Stomach (tissue), 8 donors: ENCODE measurements at regions not wholly inside any gene's neighbourhood (a gene's known extent, or its start where the extent isn't known, plus 50 kb on each side); places are given as distances from the start of the nearest gene placed in this dataset.
A peak's percentile ranks its signal among the peaks of the same experiment; 100 is the strongest.

ENCODE experiments used
- DNase-seq, 2 donors: peaks; one replicate each; pipeline versions ENCODE4 v3.0.0 to v3.0.0-alpha.2; 2013 to 2019
- H3K27ac ChIP-seq, 5 donors: fragments of 200-600 bp in 4 of 5; sonication (generic) in 4 of 5; one replicate each; pipeline ENCODE4 v1.5.1; 2013 to 2019; ENCODE audit warnings: mild to moderate bottlenecking in 1 of 5, moderate library complexity in 1 of 5
- H3K27me3 ChIP-seq, 3 donors: fragments of 200-600 bp; sonication (generic); one replicate each; pipeline ENCODE4 v1.5.1; 2017 to 2019; ENCODE audit warnings: mixed run types in 1 of 3
- H3K36me3 ChIP-seq, 4 donors: fragments of 200-600 bp; sonication (generic); 1 replicate in 3 of 4; 2 replicates in 1 of 4; pipeline ENCODE4 v1.5.1; 2016 to 2019
- H3K4me1 ChIP-seq, 4 donors: fragments of 200-600 bp; sonication (generic); one replicate each; pipeline ENCODE4 v1.5.1; 2016 to 2019
- H3K4me3 ChIP-seq, 4 donors: fragments of 200-600 bp; sonication (generic) in 3 of 4; one replicate each; pipeline ENCODE4 v1.5.1; 2016 to 2019; ENCODE audit warnings: mild to moderate bottlenecking in 1 of 4
- H3K9me3 ChIP-seq, 4 donors: fragments of 200-600 bp; sonication (generic); one replicate each; pipeline ENCODE4 v1.5.1; 2016 to 2019
- EP300 ChIP-seq: sonication (generic); formaldehyde crosslinking; IDR thresholded peaks from one replicate; pipeline ENCODE4 v1.6.1; 2017; ENCODE audit warnings: antibody characterized with exemption
- POLR2A ChIP-seq, 4 donors: fragments of 450-650 bp; IDR thresholded peaks; one replicate each; pipeline ENCODE4 v1.6.1; 2016; ENCODE audit warnings: antibody characterized with exemption in 4 of 4, control low read depth in 2 of 4, mild to moderate bottlenecking in 1 of 4, moderate library complexity in 1 of 4
- POLR2AphosphoS5 ChIP-seq, 3 donors: sonication (generic); formaldehyde crosslinking; IDR thresholded peaks; one replicate each; pipeline ENCODE4 v1.6.1; 2016; ENCODE audit warnings: antibody characterized with exemption in 3 of 3
- WGBS, 5 donors: extraction: QIAGEN DNeasy Blood & Tissue Kit in 3 of 5; methylation state at CpG; one replicate each; pipeline versions ENCODE4 v1.1.5 to v1.1.7; 2013 to 2018; 5-methylcytosine and 5-hydroxymethylcytosine counted together
- intact Hi-C: fragments of 100-400 bp; cut with DNase I; formaldehyde crosslinking; loops from one replicate; pipeline ENCODE4 v1.15.1; 2023; ENCODE audit warnings: low total_unique reads
- TF ChIP-seq, protein P1 (sequence below), 7 experiments: fragments of 450-650 bp in 4 of 7; fragments of 200-600 bp in 3 of 7; sonication (generic) in 3 of 7; IDR thresholded peaks; one replicate each; pipeline ENCODE4 v1.5.1; 2016 to 2019; ENCODE audit warnings: antibody characterized with exemption in 7 of 7, control low read depth in 2 of 7, mild to moderate bottlenecking in 1 of 7
- donor health status: healthy with polysubstance abuse.
- donor health status: Bipolar disorder and iron deficiency.
- donor health status: healthy.

DNA sequence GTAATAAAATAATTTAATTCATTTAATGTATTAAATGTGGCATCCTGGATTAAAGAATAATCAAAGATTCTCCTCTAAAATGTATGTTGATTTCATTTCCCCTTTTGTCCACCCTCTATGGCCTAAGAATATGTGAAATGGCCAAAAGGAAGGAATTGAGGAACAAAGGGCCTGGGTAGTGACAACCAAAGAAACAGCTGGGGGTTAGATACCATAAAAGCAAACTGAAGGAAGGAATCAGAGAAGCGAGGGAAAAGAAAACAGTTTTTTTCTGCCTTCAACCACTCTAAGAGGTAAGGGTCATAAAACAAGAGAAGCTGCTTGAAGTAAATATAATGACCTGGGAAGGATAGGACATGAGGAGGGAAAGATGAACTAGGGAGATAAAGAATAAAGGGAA lies 139.3 kb downstream of the FAM76B start:
- DNase-seq: no peak
- intact Hi-C loops: no loop called here
- Histone ChIP-seq H3K4me3 (no peak overlapping the region), H3K36me3 (no peaks in the 10 kb centered on the region), H3K9me3 (no peaks in the 10 kb centered on the region), H3K27ac (no peak overlapping the region), H3K4me1 (peaks cover 0 to 25% (median 17%) of the 10 kb centered on the region in 4 donors), H3K27me3 (no peaks in the 10 kb centered on the region)
- WGBS, 5 donors: 76 to 86% (median 81%) methylated on average over 1 of the region's 1 CpG
- TF ChIP-seq, protein P1, sequence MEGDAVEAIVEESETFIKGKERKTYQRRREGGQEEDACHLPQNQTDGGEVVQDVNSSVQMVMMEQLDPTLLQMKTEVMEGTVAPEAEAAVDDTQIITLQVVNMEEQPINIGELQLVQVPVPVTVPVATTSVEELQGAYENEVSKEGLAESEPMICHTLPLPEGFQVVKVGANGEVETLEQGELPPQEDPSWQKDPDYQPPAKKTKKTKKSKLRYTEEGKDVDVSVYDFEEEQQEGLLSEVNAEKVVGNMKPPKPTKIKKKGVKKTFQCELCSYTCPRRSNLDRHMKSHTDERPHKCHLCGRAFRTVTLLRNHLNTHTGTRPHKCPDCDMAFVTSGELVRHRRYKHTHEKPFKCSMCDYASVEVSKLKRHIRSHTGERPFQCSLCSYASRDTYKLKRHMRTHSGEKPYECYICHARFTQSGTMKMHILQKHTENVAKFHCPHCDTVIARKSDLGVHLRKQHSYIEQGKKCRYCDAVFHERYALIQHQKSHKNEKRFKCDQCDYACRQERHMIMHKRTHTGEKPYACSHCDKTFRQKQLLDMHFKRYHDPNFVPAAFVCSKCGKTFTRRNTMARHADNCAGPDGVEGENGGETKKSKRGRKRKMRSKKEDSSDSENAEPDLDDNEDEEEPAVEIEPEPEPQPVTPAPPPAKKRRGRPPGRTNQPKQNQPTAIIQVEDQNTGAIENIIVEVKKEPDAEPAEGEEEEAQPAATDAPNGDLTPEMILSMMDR (IDR thresholded peaks at IDR 0.05): no peak
- TF ChIP-seq POLR2A (IDR thresholded peaks at IDR 0.05) (no peak), POLR2AphosphoS5 (IDR thresholded peaks at IDR 0.05) (no peak), EP300 (no peak)

DNA sequence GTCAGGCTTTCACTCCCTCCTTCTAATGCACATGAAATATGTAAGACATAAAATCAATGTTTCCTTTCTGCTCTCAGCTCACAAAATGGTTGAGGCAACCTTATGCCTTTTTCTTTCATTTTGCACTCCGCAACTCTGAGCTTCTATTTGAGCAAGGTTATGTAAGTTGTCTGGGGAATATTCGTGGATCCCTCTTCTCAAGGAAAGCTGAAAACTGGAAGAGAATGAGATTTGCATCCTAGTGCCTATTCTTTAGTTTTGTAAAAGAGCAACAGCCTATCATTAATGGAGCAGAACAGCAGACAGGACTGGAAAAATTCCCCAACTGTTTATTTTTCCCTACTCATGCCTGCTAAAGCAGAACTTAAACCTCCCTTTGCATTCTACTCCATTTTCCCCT lies 141.7 kb downstream of the FAM76B start:
- no peak for DNase-seq
- TF ChIP-seq POLR2A (IDR thresholded peaks at IDR 0.05) (no peak), POLR2AphosphoS5 (IDR thresholded peaks at IDR 0.05) (no peak)
- no peaks in the 10 kb centered on the region for H3K36me3 ChIP-seq
- H3K27ac ChIP-seq: peak overlapping the region in 4 of 5 donors; percentile 35 to 75 (median 54)
- peaks cover 0 to 33% (median 22%) of the 10 kb centered on the region in 4 donors for H3K4me1 ChIP-seq
- no peak overlapping the region for H3K4me3 ChIP-seq
- H3K27me3 ChIP-seq: no peaks in the 10 kb centered on the region
- WGBS, 5 donors: 45 to 56% (median 48%) methylated on average over 2 of the region's 2 CpGs
- no peaks in the 10 kb centered on the region for H3K9me3 ChIP-seq
- intact Hi-C loops: no loop called here

DNA sequence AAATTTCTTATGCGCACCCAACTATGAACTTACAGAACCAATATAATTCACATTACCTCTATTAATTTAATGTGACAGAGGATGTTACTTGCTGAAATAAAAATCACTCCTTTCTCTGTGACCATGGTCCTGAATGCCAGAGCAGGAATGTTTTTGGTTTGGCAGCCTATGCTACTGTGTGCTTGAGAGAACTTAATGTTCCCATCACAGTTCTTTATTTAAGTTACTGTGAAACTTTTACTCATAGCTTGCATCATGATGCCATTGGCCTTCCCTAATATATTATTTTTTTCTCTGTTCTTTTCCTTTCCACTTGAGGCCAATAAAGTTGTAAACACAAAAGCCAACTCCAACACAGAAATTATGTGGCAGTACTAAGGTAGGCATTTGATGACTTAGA lies 142.2 kb downstream of the FAM76B start:
- Histone ChIP-seq H3K27me3 (no peaks in the 10 kb centered on the region), H3K27ac (peak overlapping the region in 4 of 5 donors; percentile 35 to 75 (median 54)), H3K4me1 (peaks cover 0 to 33% (median 22%) of the 10 kb centered on the region in 4 donors), H3K36me3 (no peaks in the 10 kb centered on the region), H3K9me3 (no peaks in the 10 kb centered on the region), H3K4me3 (no peak overlapping the region)
- WGBS, 5 donors: 88 to 100% (median 94%) methylated on average over 1 of the region's 1 CpG
- no peak for DNase-seq
- peak in 2 of 3 donors; percentile 58 to 73 for TF ChIP-seq POLR2AphosphoS5 (IDR thresholded peaks at IDR 0.05)
- TF ChIP-seq, protein P1 (IDR thresholded peaks at IDR 0.05): no peak
- TF ChIP-seq EP300: peak; percentile 69
- intact Hi-C loops: no loop called here

DNA sequence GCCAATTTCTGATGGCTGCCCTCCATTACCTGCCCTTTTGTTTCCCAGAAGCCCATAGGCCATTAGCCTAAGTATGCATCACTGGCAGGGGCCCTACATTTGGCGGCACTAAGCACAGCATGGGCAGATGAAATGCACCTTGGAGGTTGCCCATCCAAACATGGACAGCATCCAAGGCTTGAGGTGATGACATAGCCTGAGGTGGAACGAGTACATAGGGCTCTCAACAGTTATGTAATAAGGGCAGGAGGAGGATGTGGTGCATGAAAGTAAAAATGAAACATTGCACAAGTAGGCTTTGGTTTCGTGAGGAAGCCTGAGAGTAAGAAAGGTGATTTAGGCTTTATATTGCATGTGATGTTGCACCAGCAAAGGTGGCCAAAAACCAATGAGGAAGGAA lies 148.1 kb downstream of the FAM76B start:
- no peaks in the 10 kb centered on the region for H3K36me3 ChIP-seq
- H3K27me3 ChIP-seq: no peaks in the 10 kb centered on the region
- no peaks in the 10 kb centered on the region for H3K9me3 ChIP-seq
- no peak overlapping the region for H3K4me3 ChIP-seq
- no peak for DNase-seq
- intact Hi-C loops: no loop called here
- TF ChIP-seq POLR2A (IDR thresholded peaks at IDR 0.05) (no peak), EP300 (no peak), POLR2AphosphoS5 (IDR thresholded peaks at IDR 0.05) (no peak)
- TF ChIP-seq, protein P1 (IDR thresholded peaks at IDR 0.05): no peak
- peaks cover 0 to 12% (median 9%) of the 10 kb centered on the region in 4 donors for H3K4me1 ChIP-seq
- WGBS, 5 donors: 63 to 79% (median 72%) methylated on average over 3 of the region's 3 CpGs
- H3K27ac ChIP-seq: no peak overlapping the region

DNA sequence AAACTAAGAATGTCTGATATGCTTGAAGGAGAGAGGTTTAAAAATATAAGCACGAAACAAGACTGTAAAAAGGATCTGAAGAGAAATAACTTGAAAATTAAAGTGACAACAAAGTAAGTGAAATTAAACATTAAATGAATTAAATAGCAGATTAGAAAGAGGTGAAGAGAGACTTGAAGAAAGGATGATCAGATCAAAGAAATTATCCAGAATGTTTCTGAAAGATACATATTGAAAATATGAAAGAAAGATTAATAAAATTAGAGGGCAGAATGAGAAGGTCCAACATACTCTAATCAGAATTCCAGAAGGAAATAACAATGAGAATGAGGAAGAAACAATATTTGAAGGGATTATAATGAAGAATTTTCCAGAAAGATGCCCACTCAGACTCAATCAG lies 151.1 kb downstream of the FAM76B start:
- intact Hi-C loops: no loop called here
- Histone ChIP-seq H3K36me3 (no peaks in the 10 kb centered on the region), H3K4me3 (no peak overlapping the region), H3K4me1 (no peaks in the 10 kb centered on the region), H3K27me3 (no peaks in the 10 kb centered on the region), H3K27ac (no peak overlapping the region), H3K9me3 (no peaks in the 10 kb centered on the region)
- 84 to 92% (median 88%) methylated on average over 1 of the region's 1 CpG for WGBS, 5 donors
- no peak for DNase-seq
- no peak for TF ChIP-seq POLR2AphosphoS5 (IDR thresholded peaks at IDR 0.05)
- no peak for TF ChIP-seq POLR2A (IDR thresholded peaks at IDR 0.05)
- TF ChIP-seq EP300: no peak
- TF ChIP-seq, protein P1 (IDR thresholded peaks at IDR 0.05): no peak
